NCI-H2107 treated with DMSO at 0.1 percent for 48 hours (cell line): ENCODE measurements at regions not wholly inside any gene's neighbourhood (a gene's known extent, or its start where the extent isn't known, plus 50 kb on each side); places are given as distances from the start of the nearest gene placed in this dataset.
"Not testable (repeated sequence)": the region's sequence is repeated elsewhere in the genome, so short reads cannot be mapped to it uniquely, and the experiment has no call there.

ENCODE experiments used
- DNase-seq: peaks from one replicate; lab custom pipeline; 2025; ENCODE audit not compliant: unreplicated experiment; lab: John Stamatoyannopoulos, UW

- DNase-seq = no peak
These were observed 565.1 kb upstream of the NDST4 start for GRCh38 chr4:115678425-115678941.

DNA sequence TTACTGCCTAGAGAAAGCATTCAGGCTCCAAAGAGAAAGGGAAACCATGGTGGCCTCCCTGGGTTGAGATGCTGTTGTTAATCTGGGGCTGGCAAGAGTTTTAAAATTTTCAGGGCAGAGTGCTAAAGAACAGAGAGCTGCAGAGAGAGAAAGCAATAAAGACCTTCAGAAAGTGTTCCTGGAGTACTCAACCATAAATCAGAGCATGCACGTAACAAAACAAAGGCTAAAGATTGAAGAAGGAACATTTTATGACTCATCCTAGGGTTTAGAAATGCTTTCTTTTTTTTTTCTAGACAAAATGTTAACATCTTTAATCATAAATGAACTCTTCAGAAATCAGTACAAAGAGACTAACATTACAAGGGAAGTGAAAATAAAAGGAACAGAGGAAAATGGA lies 562.3 kb upstream of the NDST4 start:
- DNase-seq = no peak

DNA sequence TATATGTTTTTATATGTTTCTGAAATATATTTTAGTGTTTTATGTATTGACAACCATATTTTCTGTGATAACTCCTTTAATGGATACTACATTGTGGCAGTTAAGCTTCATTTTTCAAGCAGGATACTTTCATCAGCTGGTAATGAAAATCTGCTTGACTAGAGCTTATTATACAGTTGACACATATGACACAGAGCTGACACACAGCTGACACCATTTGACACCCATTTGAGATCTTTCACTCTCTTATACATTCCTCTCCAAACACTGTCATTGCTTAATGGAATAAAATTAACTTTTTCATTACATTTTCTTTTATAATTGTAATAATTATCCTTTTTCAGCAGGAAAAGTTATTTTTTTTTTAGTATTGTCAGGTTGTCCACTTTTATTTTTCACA lies 561.1 kb upstream of the NDST4 start:
- DNase-seq = no peak

DNA sequence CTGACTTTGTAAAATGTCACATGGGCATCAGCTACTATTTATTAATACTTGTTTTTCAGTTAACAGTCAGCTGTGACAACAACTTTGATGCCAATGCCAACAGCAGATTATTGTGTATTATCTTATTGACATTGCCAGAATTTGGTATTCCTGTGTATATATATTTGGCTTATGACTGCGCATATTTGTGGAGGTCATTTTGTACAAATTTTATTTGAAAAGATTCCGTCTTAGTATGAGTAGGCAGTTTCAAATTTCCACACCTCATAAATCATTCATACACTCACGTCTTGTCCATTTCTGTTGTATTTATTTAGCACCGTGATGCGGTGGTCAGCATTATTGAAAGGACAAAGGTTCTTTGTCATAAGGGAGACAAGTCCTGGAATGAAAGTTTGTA lies 558.2 kb upstream of the NDST4 start:
- DNase-seq = no peak

GRCh38 chr4:115670930-115671329 lies 557.5 kb upstream of the NDST4 start:
- DNase-seq = no peak

DNA sequence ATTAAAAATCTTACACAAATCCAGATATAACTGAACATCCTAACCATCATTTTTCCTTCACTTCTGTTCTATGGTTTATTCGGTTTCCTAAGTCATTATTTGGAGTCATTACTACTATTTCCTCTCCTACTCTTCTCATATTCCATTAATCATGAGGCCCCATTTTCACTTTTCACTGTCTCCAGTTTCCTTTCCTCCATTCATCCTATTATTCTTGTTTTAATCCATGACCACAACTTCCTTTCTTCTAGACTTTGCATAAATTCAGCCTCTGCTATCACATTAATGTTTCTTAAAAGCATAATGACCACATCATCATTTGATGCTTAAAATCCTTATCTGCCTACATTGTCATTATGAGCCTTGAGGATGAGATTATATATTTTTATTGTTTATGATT lies 555.0 kb upstream of the NDST4 start:
- DNase-seq = no peak

DNA sequence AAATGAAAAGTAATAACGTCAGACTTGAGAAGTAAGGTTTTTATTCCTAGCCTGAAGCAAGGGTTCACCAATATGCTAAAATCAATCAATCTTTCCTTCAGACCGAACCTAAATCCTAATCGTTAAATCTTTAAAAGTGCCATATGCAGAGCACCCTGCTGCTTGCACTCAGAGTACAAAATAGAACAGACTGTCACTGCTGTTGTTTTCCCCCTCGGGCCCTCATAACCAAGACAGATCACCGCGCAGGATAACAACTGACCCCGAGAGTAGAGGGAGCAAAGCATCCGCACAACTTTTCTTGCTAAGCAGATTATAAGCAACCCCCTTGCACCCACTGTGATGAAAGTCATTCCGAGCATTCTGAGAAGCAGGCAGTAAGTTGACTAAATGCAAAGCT lies 550.9 kb upstream of the NDST4 start:
- DNase-seq = no peak

- DNase-seq = no peak
These were observed 547.0 kb upstream of the NDST4 start for GRCh38 chr4:115660465-115660864.

GRCh38 chr4:115657991-115658650 lies 544.7 kb upstream of the NDST4 start:
- no peak for DNase-seq

- DNase-seq = no peak
These were observed 542.2 kb upstream of the NDST4 start for GRCh38 chr4:115655626-115656025.

- DNase-seq = no peak
These were observed 535.4 kb upstream of the NDST4 start for GRCh38 chr4:115648786-115649185.

GRCh38 chr4:115629270-115629669 lies 515.9 kb upstream of the NDST4 start:
- no peak for DNase-seq

DNA sequence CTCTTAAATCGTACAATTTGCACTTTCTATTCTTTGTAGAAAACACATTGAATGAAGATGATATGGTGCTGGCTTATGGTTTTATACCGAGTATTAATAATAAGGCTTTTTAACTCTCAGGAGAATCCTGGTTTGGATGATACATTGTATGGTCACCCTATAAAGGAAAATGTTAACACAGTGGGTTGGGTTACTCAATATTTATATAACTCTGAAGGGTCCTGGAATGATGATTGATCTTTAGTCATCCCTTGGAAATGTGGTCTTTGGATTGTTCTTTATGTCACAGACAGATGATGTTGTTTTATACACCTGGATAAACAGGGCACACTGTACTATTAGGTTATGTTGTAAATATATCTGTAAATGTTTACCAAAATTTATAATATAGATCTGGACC lies 496.2 kb upstream of the NDST4 start:
- DNase-seq = no peak

GRCh38 chr4:115607311-115607710 lies 493.9 kb upstream of the NDST4 start:
- no peak for DNase-seq

DNA sequence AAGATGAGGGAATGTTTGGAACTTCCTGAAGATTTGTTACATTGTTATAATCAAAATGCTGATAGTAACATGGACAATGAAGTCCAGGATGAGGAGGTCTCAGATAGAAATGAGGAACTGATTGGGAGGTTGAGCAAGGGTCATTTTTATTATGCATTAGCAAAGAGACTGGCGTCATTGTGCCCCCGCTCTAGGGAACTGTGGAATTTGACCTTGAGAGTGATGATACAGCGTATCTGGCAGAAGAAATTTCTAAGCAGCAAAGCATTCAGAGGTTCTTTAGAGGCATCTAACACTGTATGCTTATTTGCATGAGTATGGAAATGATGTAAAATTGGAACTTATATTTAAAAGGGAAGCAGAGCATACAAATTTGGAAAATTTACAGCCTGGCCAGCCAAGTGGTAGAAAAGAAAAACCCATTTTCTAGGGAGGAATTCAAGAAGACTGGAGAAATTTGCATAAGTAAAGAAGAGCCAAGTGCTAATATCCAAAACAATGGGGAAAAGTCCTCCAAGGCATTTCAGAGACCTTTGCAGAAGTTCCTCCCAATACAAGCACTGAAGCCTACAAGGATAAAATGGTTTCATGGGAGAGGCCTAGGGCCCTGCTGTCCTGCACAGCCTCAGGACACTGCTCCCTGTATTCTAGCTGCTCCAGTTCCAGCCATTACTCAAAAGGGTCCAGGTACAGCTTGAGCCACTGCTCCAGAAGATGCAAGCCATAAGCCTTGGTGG lies 483.0 kb upstream of the NDST4 start:
- no peak for DNase-seq

DNA sequence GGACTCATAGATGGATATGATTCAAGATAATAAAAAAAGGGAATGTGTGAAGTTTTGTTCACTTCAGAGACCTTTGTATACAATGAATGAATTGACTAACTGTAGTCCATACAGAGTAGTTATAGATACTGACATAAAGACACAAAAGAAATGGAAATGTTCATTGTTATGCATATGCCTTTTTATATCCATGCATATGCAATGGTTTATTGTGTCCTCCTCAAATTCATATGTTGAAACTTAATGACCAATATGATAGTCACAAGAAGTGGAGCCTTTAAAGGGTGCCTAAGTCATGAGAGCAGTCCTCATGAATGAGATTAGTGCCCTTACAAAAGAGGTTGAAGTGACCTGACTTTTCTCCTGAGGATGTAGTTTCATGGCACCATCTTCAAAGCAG lies 467.5 kb upstream of the NDST4 start:
- no peak for DNase-seq

GRCh38 chr4:115575851-115576250 lies 462.4 kb upstream of the NDST4 start:
- no peak for DNase-seq

- DNase-seq = no peak
These were observed 449.1 kb upstream of the NDST4 start for GRCh38 chr4:115562506-115562905.

DNA sequence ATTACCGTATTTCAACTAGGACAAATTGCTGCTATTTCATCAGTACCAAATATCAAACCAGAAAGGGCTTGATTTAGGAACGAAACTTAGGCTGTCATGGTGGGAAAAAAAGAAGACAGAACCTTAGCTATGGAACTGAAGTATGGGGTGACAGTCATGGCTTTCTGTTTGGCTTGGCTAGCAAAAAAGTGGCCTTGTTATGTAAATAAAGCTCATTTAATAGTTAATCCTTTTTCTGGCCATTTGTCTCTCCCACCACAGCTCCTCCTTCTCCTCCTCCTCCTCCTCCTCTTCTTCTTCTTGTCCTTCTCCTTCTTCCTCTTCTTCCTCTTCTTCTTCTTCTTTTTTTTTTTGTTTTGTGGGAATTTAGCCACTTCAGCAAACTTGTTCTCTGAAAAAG lies 434.7 kb upstream of the NDST4 start:
- no peak for DNase-seq

DNA sequence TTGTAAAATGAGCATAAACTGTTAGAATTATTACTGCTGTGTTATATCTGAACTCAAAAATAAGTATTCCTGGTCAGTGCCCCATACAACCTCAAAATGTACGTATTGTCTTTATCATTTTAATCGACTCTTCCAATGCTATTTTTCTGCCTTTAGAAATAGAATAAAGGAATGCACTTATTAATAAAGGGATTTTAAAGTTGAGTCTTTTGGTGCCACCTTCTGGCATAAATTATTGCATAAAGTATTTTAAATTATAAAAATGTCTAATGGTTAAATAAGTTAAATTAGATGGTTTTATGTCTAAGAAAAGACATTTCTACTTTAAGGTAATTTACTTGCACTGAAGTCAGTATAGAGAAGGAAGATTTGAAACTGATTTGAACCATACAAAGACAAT lies 424.0 kb upstream of the NDST4 start:
- no peak for DNase-seq

GRCh38 chr4:115529126-115529525 lies 415.7 kb upstream of the NDST4 start:
- no peak for DNase-seq

GRCh38 chr4:115519476-115519875 lies 406.1 kb upstream of the NDST4 start:
- not testable (repeated sequence) for DNase-seq

- DNase-seq = peak; percentile 13
These were observed 402.4 kb upstream of the NDST4 start for GRCh38 chr4:115515772-115516171.
